GM19240 (cell line): ENCODE measurements at regions not wholly inside any gene's neighbourhood (a gene's known extent, or its start where the extent isn't known, plus 50 kb on each side); places are given as distances from the start of the nearest gene placed in this dataset.
A peak's percentile ranks its signal among the peaks of the same experiment; 100 is the strongest.

Source experiments
- DNase-seq: peaks from one replicate; pipeline ENCODE4 v3.0.0; 2011; ENCODE audit warnings: low spot score; ENCODE audit not compliant: insufficient read length

GRCh38 chr11:11177156-11177808, 175.8 kb downstream of the CSNK2A3 start:
- DNase-seq = no peak

GRCh38 chr11:11173316-11174025, 179.6 kb downstream of the CSNK2A3 start:
- DNase-seq = no peak

GRCh38 chr11:11171854-11172253, 181.2 kb downstream of the CSNK2A3 start:
- DNase-seq = no peak

GRCh38 chr11:11171285-11171684, 181.8 kb downstream of the CSNK2A3 start:
- no peak for DNase-seq

GRCh38 chr11:11170352-11171084, 182.5 kb downstream of the CSNK2A3 start:
- no peak for DNase-seq

GRCh38 chr11:11169715-11170351, 183.2 kb downstream of the CSNK2A3 start:
- no peak for DNase-seq

GRCh38 chr11:11167806-11168205, 185.2 kb downstream of the CSNK2A3 start:
- DNase-seq = no peak

- no peak for DNase-seq
Measured at GRCh38 chr11:11164334-11164690, 188.7 kb downstream of the CSNK2A3 start.

GRCh38 chr11:11163669-11164333, 189.2 kb downstream of the CSNK2A3 start:
- no peak for DNase-seq

- DNase-seq = no peak
Measured at GRCh38 chr11:11163236-11163635, 189.8 kb downstream of the CSNK2A3 start.

- DNase-seq = no peak
Measured at GRCh38 chr11:11157185-11157584, 195.9 kb downstream of the CSNK2A3 start.

- DNase-seq = peak; percentile 23
Measured at GRCh38 chr11:11155962-11156815, 196.9 kb downstream of the CSNK2A3 start.

- DNase-seq = no peak
Measured at GRCh38 chr11:11152877-11153276, 200.2 kb downstream of the CSNK2A3 start.

- DNase-seq = no peak
Measured at GRCh38 chr11:11149671-11150459, 203.2 kb downstream of the CSNK2A3 start.

- no peak for DNase-seq
Measured at GRCh38 chr11:11148596-11148995, 204.5 kb downstream of the CSNK2A3 start.

GRCh38 chr11:11148104-11148509, 204.9 kb downstream of the CSNK2A3 start:
- DNase-seq = no peak

GRCh38 chr11:11146830-11147229, 206.2 kb downstream of the CSNK2A3 start:
- no peak for DNase-seq

GRCh38 chr11:11143849-11144248, 209.2 kb downstream of the CSNK2A3 start:
- DNase-seq = no peak

GRCh38 chr11:11142430-11142829, 210.6 kb downstream of the CSNK2A3 start:
- no peak for DNase-seq

- no peak for DNase-seq
Measured at GRCh38 chr11:11141065-11141464, 212.0 kb downstream of the CSNK2A3 start.
